ENCODE measurements at regions not wholly inside any gene's neighbourhood (a gene's known extent, or its start where the extent isn't known, plus 50 kb on each side); places are given as distances from the start of the nearest gene placed in this dataset.

- DNase-seq = no peak
Observed at GRCh38 chr6:14258695-14259593, 141.4 kb downstream of the CD83 start.

GRCh38 chr6:14259594-14260152, 142.1 kb downstream of the CD83 start:
- DNase-seq = no peak

GRCh38 chr6:14260839-14261238, 143.3 kb downstream of the CD83 start:
- DNase-seq = no peak

GRCh38 chr6:14263881-14264424, 146.4 kb downstream of the CD83 start:
- DNase-seq = no peak

GRCh38 chr6:14265049-14266021, 147.8 kb downstream of the CD83 start:
- no peak for DNase-seq

- no peak for DNase-seq
Observed at GRCh38 chr6:14266266-14266665, 148.7 kb downstream of the CD83 start.

- DNase-seq = no peak
Observed at GRCh38 chr6:14267885-14268660, 150.5 kb downstream of the CD83 start.

GRCh38 chr6:14269436-14269835, 151.9 kb downstream of the CD83 start:
- DNase-seq = no peak

- DNase-seq = no peak
Observed at GRCh38 chr6:14270142-14270893, 152.7 kb downstream of the CD83 start.

GRCh38 chr6:14270925-14271788, 153.6 kb downstream of the CD83 start:
- peak; percentile 33 for DNase-seq

- no peak for DNase-seq
Observed at GRCh38 chr6:14271789-14272736, 154.5 kb downstream of the CD83 start.

- DNase-seq = no peak
Observed at GRCh38 chr6:14272737-14273085, 155.1 kb downstream of the CD83 start.

- no peak for DNase-seq
Observed at GRCh38 chr6:14273191-14273590, 155.6 kb downstream of the CD83 start.

- DNase-seq = no peak
Observed at GRCh38 chr6:14274016-14274415, 156.4 kb downstream of the CD83 start.

GRCh38 chr6:14274546-14275492, 157.2 kb downstream of the CD83 start:
- no peak for DNase-seq

GRCh38 chr6:14275493-14275851, 157.9 kb downstream of the CD83 start:
- no peak for DNase-seq

GRCh38 chr6:14276071-14276470, 158.5 kb downstream of the CD83 start:
- no peak for DNase-seq
